Vagina (tissue), 2 donors: ENCODE measurements at regions not wholly inside any gene's neighbourhood (a gene's known extent, or its start where the extent isn't known, plus 50 kb on each side); places are given as distances from the start of the nearest gene placed in this dataset.

Experiments
- DNase-seq, 2 donors: peaks; one replicate each; pipeline ENCODE4 v3.0.0-alpha.2; 2017; ENCODE audit errors: extremely low spot score in 2 of 2
- H3K27ac ChIP-seq: fragments of 200-600 bp; sonication (generic); one replicate; pipeline ENCODE4 v1.5.1; 2019
- H3K27me3 ChIP-seq: fragments of 200-600 bp; sonication (generic); one replicate; pipeline ENCODE4 v1.5.1; 2019
- H3K36me3 ChIP-seq, 2 donors: fragments of 200-600 bp; sonication (generic); one replicate each; pipeline ENCODE4 v1.5.1; 2017 to 2019
- H3K4me1 ChIP-seq: fragments of 200-600 bp; sonication (generic); one replicate; pipeline ENCODE4 v1.5.1; 2019
- H3K4me3 ChIP-seq, 2 donors: fragments of 200-600 bp; sonication (generic); 1 replicate in 1 of 2; 2 replicates in 1 of 2; pipeline ENCODE4 v1.5.1; 2016 to 2019
- H3K9me3 ChIP-seq: fragments of 200-600 bp; sonication (generic); one replicate; pipeline ENCODE4 v1.5.1; 2019
- CTCF ChIP-seq, 3 experiments: fragments of 450-650 bp in 2 of 3; fragments of 200-600 bp in 1 of 3; sonication (generic) in 1 of 3; IDR thresholded peaks; one replicate each; pipeline ENCODE4 v1.5.1; 2017 to 2019; ENCODE audit warnings: antibody characterized with exemption in 3 of 3, mild to moderate bottlenecking in 2 of 3, moderate library complexity in 2 of 3
- POLR2A ChIP-seq, 2 donors: fragments of 450-650 bp; IDR thresholded peaks; one replicate each; pipeline ENCODE4 v1.6.1; 2017; ENCODE audit warnings: antibody characterized with exemption in 2 of 2, mild to moderate bottlenecking in 2 of 2, moderate library complexity in 2 of 2
- POLR2AphosphoS5 ChIP-seq, 2 donors: sonication (generic); formaldehyde crosslinking; IDR thresholded peaks; one replicate each; pipeline ENCODE4 v1.9.0; 2017; ENCODE audit warnings: antibody characterized with exemption in 2 of 2, mild to moderate bottlenecking in 2 of 2, low read depth in 1 of 2; ENCODE audit not compliant: insufficient read depth in 1 of 2
- intact Hi-C: fragments of 100-400 bp; cut with DNase I; formaldehyde crosslinking; loops from one replicate; pipeline ENCODE4 v1.15.1; 2023

- TF ChIP-seq CTCF (IDR thresholded peaks at IDR 0.05) (peak in 1 of 3 experiments; percentile 11), POLR2AphosphoS5 (IDR thresholded peaks at IDR 0.05; ENCODE audit: insufficient read depth in 1 of 2, low read depth in 1 of 2) (no peak), POLR2A (IDR thresholded peaks at IDR 0.05) (no peak)
- DNase-seq: peak in 1 of 2 donors; percentile 32
- H3K9me3 ChIP-seq: no peaks in the 10 kb centered on the region
- H3K27me3 ChIP-seq: no peaks in the 10 kb centered on the region
- no peaks in the 10 kb centered on the region for H3K4me1 ChIP-seq
- H3K4me3 ChIP-seq: no peak overlapping the region
- H3K36me3 ChIP-seq: no peaks in the 10 kb centered on the region
- no peak overlapping the region for H3K27ac ChIP-seq
- intact Hi-C loops: no loop called here
These were observed 248.0 kb downstream of the CDH26 start for GRCh38 chr20:60206259-60206658.

- H3K4me1 ChIP-seq: no peaks in the 10 kb centered on the region
- H3K36me3 ChIP-seq: no peaks in the 10 kb centered on the region
- intact Hi-C loops: no loop called here
- no peak overlapping the region for H3K27ac ChIP-seq
- no peak overlapping the region for H3K4me3 ChIP-seq
- H3K9me3 ChIP-seq: no peaks in the 10 kb centered on the region
- no peaks in the 10 kb centered on the region for H3K27me3 ChIP-seq
- TF ChIP-seq CTCF (IDR thresholded peaks at IDR 0.05): no peak
- TF ChIP-seq POLR2A (IDR thresholded peaks at IDR 0.05): no peak
- no peak for TF ChIP-seq POLR2AphosphoS5 (IDR thresholded peaks at IDR 0.05; ENCODE audit: insufficient read depth in 1 of 2, low read depth in 1 of 2)
- peak in 1 of 2 donors; percentile 22 for DNase-seq
These were observed 250.8 kb downstream of the CDH26 start for GRCh38 chr20:60209048-60209447.

GRCh38 chr20:60210779-60211617 is 252.8 kb downstream of the CDH26 start:
- intact Hi-C loops: no loop called here

GRCh38 chr20:60211618-60212463 is 253.6 kb downstream of the CDH26 start:
- intact Hi-C loops: no loop called here
- no peak overlapping the region for H3K27ac ChIP-seq
- H3K27me3 ChIP-seq: no peaks in the 10 kb centered on the region
- DNase-seq: peak in 1 of 2 donors; percentile 75
- no peak for TF ChIP-seq POLR2A (IDR thresholded peaks at IDR 0.05)
- no peak for TF ChIP-seq POLR2AphosphoS5 (IDR thresholded peaks at IDR 0.05; ENCODE audit: insufficient read depth in 1 of 2, low read depth in 1 of 2)
- no peak for TF ChIP-seq CTCF (IDR thresholded peaks at IDR 0.05)
- H3K4me3 ChIP-seq: no peak overlapping the region
- H3K36me3 ChIP-seq: no peaks in the 10 kb centered on the region
- no peaks in the 10 kb centered on the region for H3K9me3 ChIP-seq
- H3K4me1 ChIP-seq: no peaks in the 10 kb centered on the region

More at GRCh38 chr20:60210779-60211617, 252.8 kb downstream of the CDH26 start:
- TF ChIP-seq POLR2AphosphoS5 (IDR thresholded peaks at IDR 0.05; ENCODE audit: insufficient read depth in 1 of 2, low read depth in 1 of 2) (no peak), CTCF (IDR thresholded peaks at IDR 0.05) (peak; percentile 65 to 75 (median 67))
- peak in 1 of 2 donors; percentile 79 for DNase-seq
- no peak overlapping the region for H3K4me3 ChIP-seq
- H3K27me3 ChIP-seq: no peaks in the 10 kb centered on the region
- H3K36me3 ChIP-seq: no peaks in the 10 kb centered on the region
- H3K4me1 ChIP-seq: no peaks in the 10 kb centered on the region
- H3K27ac ChIP-seq: no peak overlapping the region
- H3K9me3 ChIP-seq: no peaks in the 10 kb centered on the region
